Stimulated activated CD4-positive, alpha-beta T cell treated with anti-CD3 and anti-CD28 coated beads, Interleukin-2, amount 100 ng/mL, for 48 hours (primary cell): ENCODE measurements at regions not wholly inside any gene's neighbourhood (a gene's known extent, or its start where the extent isn't known, plus 50 kb on each side); places are given as distances from the start of the nearest gene placed in this dataset.
"Not testable (repeated sequence)": the region's sequence is repeated elsewhere in the genome, so short reads cannot be mapped to it uniquely, and the experiment has no call there.

Experiments used
- DNase-seq, 2 donors: peaks; one replicate each; pipeline ENCODE4 v3.0.0-alpha.2; 2020

- DNase-seq = no peak
These were observed 260.7 kb downstream of the PLOD2 start for GRCh38 chr3:145900056-145900829.

- no peak for DNase-seq
These were observed 258.8 kb downstream of the PLOD2 start for GRCh38 chr3:145902166-145902565.

- no peak for DNase-seq
These were observed 257.4 kb downstream of the PLOD2 start for GRCh38 chr3:145903472-145904013.

- DNase-seq = no peak
These were observed 256.8 kb downstream of the PLOD2 start for GRCh38 chr3:145904138-145904537.

- no peak for DNase-seq
These were observed 254.7 kb downstream of the PLOD2 start for GRCh38 chr3:145906301-145906700.

- DNase-seq = no peak
These were observed 254.2 kb downstream of the PLOD2 start for GRCh38 chr3:145906755-145907154.

- no peak for DNase-seq
These were observed 250.0 kb downstream of the PLOD2 start for GRCh38 chr3:145911016-145911415.

- no peak for DNase-seq
These were observed 245.2 kb downstream of the PLOD2 start for GRCh38 chr3:145915787-145916186.

GRCh38 chr3:145927736-145928135 is 233.2 kb downstream of the PLOD2 start:
- DNase-seq = not testable (repeated sequence)

- no peak for DNase-seq
These were observed 224.0 kb downstream of the PLOD2 start for GRCh38 chr3:145936971-145937370.

- no peak for DNase-seq
These were observed 221.6 kb downstream of the PLOD2 start for GRCh38 chr3:145939431-145939830.

- DNase-seq = no peak
These were observed 218.9 kb downstream of the PLOD2 start for GRCh38 chr3:145942052-145942451.

GRCh38 chr3:145943952-145944351 is 217.0 kb downstream of the PLOD2 start:
- DNase-seq = no peak

- DNase-seq = no peak
These were observed 209.5 kb downstream of the PLOD2 start for GRCh38 chr3:145951441-145951840.

- no peak for DNase-seq
These were observed 208.4 kb downstream of the PLOD2 start for GRCh38 chr3:145952536-145952935.

GRCh38 chr3:145953316-145953715 is 207.7 kb downstream of the PLOD2 start:
- DNase-seq = no peak

- no peak for DNase-seq
These were observed 201.4 kb downstream of the PLOD2 start for GRCh38 chr3:145959457-145960088.

GRCh38 chr3:145963111-145963510 is 197.9 kb downstream of the PLOD2 start:
- DNase-seq = no peak

GRCh38 chr3:145967043-145967442 is 193.9 kb downstream of the PLOD2 start:
- no peak for DNase-seq

- no peak for DNase-seq
These were observed 189.8 kb downstream of the PLOD2 start for GRCh38 chr3:145971186-145971585.

GRCh38 chr3:145972851-145973250 is 188.1 kb downstream of the PLOD2 start:
- DNase-seq = no peak

GRCh38 chr3:145981056-145981455 is 179.9 kb downstream of the PLOD2 start:
- DNase-seq = no peak

GRCh38 chr3:145983101-145983500 is 177.9 kb downstream of the PLOD2 start:
- no peak for DNase-seq
